GM18502 (cell line): ENCODE measurements at regions not wholly inside any gene's neighbourhood (a gene's known extent, or its start where the extent isn't known, plus 50 kb on each side); places are given as distances from the start of the nearest gene placed in this dataset.

Experiments
- ATAC-seq: cut with Tn5 transposase; IDR thresholded peaks from one replicate; pipeline ENCODE4 v1.9.1; 2021; ENCODE audit warnings: mild to moderate bottlenecking; ENCODE audit not compliant: unreplicated experiment, poor library complexity

DNA sequence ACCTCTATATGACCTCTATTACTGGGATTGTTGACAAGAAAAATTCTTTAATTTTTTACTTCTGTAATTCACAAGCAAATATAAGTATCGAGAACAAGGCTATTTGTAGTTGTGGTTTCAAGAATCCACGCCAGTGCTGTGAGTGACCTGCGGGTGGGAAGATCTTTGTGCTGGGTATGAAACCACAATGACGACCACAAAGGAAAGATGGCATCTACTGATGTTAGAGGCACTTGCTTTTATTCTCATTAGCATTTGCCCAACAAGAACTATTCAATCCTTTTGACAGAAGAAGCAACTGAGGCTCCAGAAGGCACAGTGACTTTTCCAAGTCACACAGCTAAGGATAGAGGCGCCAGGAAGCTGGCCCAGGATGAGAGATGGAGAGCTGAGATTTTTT lies 1054.9 kb downstream of the TBC1D22A start:
- no peak for ATAC-seq

DNA sequence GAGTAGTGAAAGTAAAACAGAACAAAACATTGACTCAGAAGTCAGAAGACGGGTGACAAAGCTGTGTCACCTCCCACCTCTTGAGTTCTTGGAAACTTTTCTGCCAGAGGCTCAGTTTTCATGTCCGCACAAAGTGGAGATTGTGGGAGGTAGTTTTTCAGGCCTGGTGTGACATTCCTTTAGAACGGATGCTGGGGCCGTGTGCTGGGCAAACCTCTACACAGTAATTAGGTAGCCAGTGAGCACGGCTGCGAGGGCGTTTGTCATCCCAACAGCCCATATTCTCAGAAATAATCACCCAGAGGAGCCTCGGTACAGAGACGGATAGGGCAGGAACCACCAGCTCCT lies 1054.4 kb downstream of the TBC1D22A start:
- ATAC-seq: no peak

DNA sequence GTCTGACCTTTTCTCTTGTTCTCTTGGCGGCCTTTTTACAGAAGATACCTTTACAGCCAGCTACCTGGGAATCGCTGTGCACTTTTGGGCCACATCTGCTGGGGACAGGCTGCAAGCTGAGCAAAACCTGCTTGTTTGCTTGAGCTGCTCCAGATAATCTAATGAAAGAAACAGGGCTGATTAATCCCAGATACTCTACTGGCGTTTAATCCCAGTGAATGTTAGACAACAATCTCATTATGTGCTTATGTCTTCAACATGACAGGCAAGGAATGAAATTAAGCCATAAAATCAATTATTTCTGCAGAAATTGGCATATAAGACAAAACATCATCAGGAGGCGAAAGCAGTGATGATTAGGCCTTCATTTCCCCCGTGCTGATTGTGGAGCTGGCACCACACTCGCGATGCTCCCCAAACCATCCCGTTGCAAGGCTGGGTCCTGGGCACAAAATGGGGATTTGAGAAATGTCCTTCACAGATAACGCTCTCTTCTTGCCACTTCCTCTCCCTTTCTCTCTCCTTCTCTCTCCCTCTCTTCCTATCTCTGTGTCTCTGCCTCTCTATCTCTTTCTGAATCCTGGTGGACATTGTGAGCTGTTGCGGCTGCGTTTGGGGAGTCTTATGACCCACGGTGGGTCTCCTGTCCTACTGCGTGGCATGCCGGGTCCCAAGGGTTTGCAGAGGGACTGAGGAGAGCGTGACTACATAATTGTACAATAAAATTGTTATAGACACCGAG lies 1053.8 kb downstream of the TBC1D22A start:
- ATAC-seq: no peak

GRCh38 chr22:47814474-47814873 lies 1052.0 kb downstream of the TBC1D22A start:
- ATAC-seq: no peak

DNA sequence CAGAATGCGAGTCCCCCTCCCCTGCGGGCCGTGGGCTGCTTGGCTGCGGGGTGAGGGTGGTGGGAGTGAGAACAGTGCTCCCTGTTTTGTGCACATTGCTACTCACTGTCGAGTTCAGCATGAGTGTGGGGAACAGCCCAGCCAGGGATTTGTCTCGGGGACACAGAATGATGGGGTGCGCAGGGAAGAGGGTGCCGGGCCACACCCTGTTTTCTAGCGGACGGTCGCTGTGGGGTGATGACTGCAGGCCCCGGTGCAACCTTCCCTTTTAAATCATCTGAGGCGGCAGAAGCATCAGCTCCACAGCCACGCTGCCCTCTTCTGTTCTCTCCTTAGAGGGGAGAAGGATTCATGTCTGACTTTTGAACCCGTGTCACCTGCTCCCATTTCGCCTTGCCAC lies 1051.2 kb downstream of the TBC1D22A start:
- ATAC-seq: no peak

DNA sequence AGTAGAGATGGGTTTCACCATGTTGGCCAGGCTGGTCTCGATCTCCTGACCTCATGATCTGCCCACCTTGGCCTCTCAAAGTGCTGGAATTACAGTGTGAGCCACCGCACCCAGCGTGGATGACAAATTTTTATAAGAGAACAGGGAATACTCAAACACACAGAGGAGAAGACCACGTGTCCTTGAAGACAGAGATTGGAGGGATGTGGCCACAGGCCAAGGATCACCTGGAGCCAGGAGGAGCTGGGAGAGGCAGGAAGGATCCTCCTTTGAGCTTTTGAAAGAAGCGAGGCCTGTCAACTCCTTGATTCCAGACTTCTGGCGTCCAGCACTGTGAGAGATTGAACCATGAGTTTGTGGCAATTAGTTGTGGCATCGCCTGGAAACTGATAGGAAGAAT lies 1049.5 kb downstream of the TBC1D22A start:
- no peak for ATAC-seq

- ATAC-seq: no peak
Observed at GRCh38 chr22:47810505-47811500, 1048.4 kb downstream of the TBC1D22A start.

DNA sequence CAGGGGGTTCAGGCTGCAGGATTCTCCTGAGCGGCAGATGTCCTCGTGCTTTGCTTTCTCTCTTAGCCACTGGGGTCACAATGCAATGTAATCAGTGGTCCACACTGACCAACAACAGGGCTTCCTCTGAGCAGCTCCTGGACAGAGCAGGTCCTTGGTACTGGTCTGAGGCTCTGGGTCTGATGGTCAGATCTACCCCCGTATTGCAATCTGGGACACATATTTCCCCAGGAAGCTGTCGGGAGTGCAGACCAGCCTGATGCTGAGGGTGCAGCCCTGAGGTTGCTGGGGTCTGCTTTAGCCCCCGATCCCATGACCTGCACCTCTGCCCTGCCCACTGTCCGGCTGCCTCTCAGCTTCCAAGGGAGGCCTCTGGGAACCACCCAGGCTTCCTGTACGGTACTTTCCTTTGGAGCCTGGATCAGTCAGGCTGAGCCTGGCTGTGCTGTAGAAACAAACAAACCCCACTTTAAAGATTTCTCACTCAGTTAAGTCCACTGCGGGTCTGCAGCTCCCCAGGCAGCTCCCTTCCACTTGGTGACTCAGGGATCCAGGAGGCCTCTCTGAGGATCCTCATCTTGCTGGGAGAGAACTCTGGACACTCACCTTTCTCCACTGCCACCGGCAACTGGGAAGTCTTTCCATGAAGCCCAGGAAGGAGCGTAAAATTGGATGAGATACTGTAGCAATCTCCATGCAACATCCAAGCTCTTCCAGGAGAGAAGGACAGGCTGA lies 1046.6 kb downstream of the TBC1D22A start:
- no peak for ATAC-seq

DNA sequence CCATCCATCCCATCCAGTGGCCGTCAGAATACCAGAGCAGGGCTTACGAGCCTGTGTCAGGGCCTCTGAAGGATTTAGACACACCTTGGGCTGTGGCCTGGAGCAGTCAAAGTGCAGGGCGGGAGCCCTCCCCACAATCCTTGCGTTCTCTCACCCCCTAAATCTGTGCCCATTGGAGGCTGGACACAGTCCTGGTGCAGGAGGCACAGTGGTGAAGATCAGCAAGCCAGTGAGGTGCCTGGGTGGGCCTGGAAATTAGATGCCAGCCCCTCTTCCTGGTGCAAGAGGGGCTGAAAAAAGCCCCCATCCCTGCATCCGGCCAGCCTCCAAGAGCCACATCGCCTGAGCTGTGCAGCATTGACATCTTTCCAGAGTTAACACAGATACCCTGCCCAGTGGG lies 1045.8 kb downstream of the TBC1D22A start:
- ATAC-seq: no peak

GRCh38 chr22:47807506-47807905 lies 1045.1 kb downstream of the TBC1D22A start:
- no peak for ATAC-seq

- no peak for ATAC-seq
Observed at GRCh38 chr22:47806894-47807293, 1044.4 kb downstream of the TBC1D22A start.

DNA sequence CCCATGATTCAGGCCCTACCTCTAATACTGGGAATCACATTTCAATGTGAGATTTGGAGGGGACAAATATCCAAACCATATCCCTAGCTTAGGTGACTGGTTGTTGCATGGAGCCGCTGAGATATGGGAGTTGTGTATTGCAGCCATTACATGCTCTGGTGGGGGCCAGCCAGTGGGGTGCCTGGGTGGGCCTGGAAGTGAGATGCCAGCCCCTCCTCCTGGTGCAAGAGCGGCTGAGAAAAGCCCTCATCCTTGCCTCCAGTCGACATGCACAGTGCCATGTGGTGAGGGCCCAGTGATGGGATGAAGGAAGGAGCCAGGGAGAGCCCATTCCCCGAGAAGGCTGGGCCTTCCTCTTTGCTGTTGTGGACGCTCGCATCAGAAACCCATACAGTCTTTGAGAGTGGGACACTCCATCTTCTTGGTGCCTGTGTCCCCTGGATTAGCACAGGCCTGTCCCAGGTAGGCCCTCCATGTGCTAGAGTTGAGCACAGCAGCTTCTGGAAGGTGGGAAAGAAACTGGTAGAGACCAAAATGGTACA lies 1043.0 kb downstream of the TBC1D22A start:
- no peak for ATAC-seq

GRCh38 chr22:47804281-47804680 lies 1041.8 kb downstream of the TBC1D22A start:
- no peak for ATAC-seq

DNA sequence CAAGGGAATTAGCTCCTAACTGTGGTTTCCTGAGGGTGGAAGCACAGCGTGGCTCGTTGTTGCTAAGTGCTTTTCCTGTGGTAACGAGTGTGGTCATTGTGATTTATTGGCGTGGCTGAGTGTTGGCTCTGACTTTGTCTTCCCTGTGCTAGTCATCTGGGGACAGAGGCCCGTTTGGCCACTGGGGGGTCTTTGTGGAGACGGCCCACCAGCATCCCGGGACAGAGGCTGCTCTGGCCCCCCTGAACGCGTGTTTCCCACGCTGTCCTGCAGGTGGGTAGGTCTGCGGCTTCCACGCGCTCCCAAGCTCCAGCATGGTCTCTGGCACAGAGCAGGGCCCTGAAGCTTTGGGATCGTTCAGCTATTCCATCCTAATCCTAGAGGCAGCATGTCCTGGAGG lies 1040.0 kb downstream of the TBC1D22A start:
- ATAC-seq: no peak

GRCh38 chr22:47801541-47802245 lies 1039.2 kb downstream of the TBC1D22A start:
- no peak for ATAC-seq

DNA sequence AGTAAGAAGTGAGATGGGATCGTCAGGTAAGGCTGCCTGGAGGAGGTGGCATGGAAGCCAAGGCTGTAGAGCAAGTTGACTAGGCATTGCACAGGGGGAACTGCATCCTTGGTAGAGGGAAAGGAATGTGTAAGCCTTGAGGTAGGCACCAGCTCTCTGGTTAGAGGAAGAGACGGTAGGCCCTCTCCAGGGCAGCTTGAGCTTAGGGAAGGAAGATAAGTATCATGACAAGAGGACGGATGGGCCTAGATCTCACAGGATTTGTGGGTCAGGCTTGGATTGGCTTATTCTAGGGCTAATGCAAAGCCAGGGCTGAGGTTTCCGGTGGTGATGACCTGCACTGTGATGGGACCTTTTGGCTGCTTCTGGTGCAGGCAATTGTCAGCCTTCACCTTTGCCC lies 1035.8 kb downstream of the TBC1D22A start:
- ATAC-seq: no peak

- no peak for ATAC-seq
Observed at GRCh38 chr22:47797342-47797945, 1035.0 kb downstream of the TBC1D22A start.

DNA sequence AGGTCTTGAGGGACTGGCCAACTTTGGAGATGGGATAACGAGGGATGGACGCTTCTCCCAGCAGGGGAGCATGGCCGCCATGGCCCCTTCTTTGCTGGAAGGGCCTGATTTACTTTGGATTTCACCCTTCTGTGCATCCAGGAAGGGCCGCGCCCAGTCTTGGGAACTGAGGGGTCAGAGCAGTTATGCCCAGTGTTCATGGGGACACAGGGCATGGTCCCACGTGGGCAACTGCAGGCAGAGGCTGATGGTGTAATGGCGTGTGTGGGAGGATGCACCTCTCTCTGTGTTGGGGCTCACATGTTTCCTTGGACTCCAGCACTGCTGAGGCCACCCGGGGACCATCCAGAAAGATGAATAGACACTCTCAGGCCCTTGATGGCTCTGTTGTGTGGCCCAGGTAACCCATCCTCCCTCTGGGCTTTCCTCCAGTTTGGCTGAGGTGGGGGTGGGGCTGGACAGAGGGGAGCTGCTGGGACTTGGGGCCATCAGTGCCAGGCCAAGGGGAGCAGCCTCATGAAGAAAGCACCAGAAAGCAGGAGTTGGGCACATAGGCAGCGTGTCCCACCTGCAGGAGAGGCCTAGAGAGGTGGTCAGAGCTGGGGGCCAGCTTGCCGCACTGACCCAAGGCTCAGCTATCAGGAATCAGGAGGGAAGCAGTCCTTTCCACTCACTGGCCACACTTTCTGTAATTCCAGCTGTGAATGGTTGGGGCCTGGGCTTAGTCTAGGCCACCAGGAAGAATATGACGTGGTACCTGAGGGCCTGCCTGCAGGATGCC lies 1033.9 kb downstream of the TBC1D22A start:
- ATAC-seq: no peak
